G401 (cell line): ENCODE measurements at regions not wholly inside any gene's neighbourhood (a gene's known extent, or its start where the extent isn't known, plus 50 kb on each side); places are given as distances from the start of the nearest gene placed in this dataset.

ENCODE experiments used
- DNase-seq: peaks from one replicate; pipeline ENCODE4 v3.0.0-alpha.2; 2015; ENCODE audit warnings: low spot score
- in situ Hi-C: cut with HindIII; loops from 2 replicates; pipeline ENCODE4 v1.10.0; 2016; ENCODE audit warnings: low sequenced_read_pairs, mixed read lengths

GRCh38 chr2:177114712-177115111 lies 97.9 kb upstream of the HNRNPA3 start:
- no peak for DNase-seq
- in situ Hi-C loops = no loop called here

GRCh38 chr2:177117755-177118154 lies 94.8 kb upstream of the HNRNPA3 start:
- in situ Hi-C loops = no loop called here
- DNase-seq = no peak

GRCh38 chr2:177118636-177119035 lies 94.0 kb upstream of the HNRNPA3 start:
- DNase-seq = peak; percentile 90
- in situ Hi-C loops = no loop called here

- DNase-seq = no peak
- in situ Hi-C loops = no loop called here
Measured at GRCh38 chr2:177119099-177119498, 93.5 kb upstream of the HNRNPA3 start.

GRCh38 chr2:177123048-177123447 lies 89.5 kb upstream of the HNRNPA3 start:
- in situ Hi-C loops = no loop called here
- DNase-seq = no peak

- DNase-seq = no peak
- in situ Hi-C loops = no loop called here
Measured at GRCh38 chr2:177124371-177124770, 88.2 kb upstream of the HNRNPA3 start.

- DNase-seq = no peak
- in situ Hi-C loops = no loop called here
Measured at GRCh38 chr2:177127821-177128220, 84.8 kb upstream of the HNRNPA3 start.

GRCh38 chr2:177129610-177130009 lies 83.0 kb upstream of the HNRNPA3 start:
- in situ Hi-C loops = no loop called here
- DNase-seq = no peak

- DNase-seq = no peak
- in situ Hi-C loops = no loop called here
Measured at GRCh38 chr2:177131858-177132257, 80.7 kb upstream of the HNRNPA3 start.

GRCh38 chr2:177138823-177139222 lies 73.8 kb upstream of the HNRNPA3 start:
- no peak for DNase-seq
- in situ Hi-C loops = no loop called here

GRCh38 chr2:177141866-177142265 lies 70.7 kb upstream of the HNRNPA3 start:
- in situ Hi-C loops = no loop called here

GRCh38 chr2:177143444-177143843 lies 69.2 kb upstream of the HNRNPA3 start:
- in situ Hi-C loops = no loop called here
- DNase-seq = peak; percentile 16

More at GRCh38 chr2:177141866-177142265, 70.7 kb upstream of the HNRNPA3 start:
- DNase-seq = no peak

- peak; percentile 83 for DNase-seq
- in situ Hi-C loops = no loop called here
Measured at GRCh38 chr2:177147093-177147694, 65.4 kb upstream of the HNRNPA3 start.

- in situ Hi-C loops = no loop called here
- DNase-seq = peak; percentile 31
Measured at GRCh38 chr2:177147834-177148445, 64.7 kb upstream of the HNRNPA3 start.

GRCh38 chr2:177148477-177149154 lies 64.0 kb upstream of the HNRNPA3 start:
- in situ Hi-C loops = no loop called here
- peak; percentile 81 for DNase-seq

GRCh38 chr2:177149155-177149503 lies 63.5 kb upstream of the HNRNPA3 start:
- in situ Hi-C loops = no loop called here
- no peak for DNase-seq

GRCh38 chr2:177153805-177154204 lies 58.8 kb upstream of the HNRNPA3 start:
- DNase-seq = no peak
- in situ Hi-C loops = no loop called here

GRCh38 chr2:177154809-177155208 lies 57.8 kb upstream of the HNRNPA3 start:
- in situ Hi-C loops = no loop called here
- DNase-seq = no peak

- in situ Hi-C loops = no loop called here
Measured at GRCh38 chr2:177155631-177156030, 57.0 kb upstream of the HNRNPA3 start.

GRCh38 chr2:177161741-177162460 lies 50.7 kb upstream of the HNRNPA3 start:
- DNase-seq = peak; percentile 69
- in situ Hi-C loops = loop anchor here (10.0 kb wide), 1 partner anchor 173 kb away; no protein-coding TSS in a partner anchor

More at GRCh38 chr2:177155631-177156030, 57.0 kb upstream of the HNRNPA3 start:
- DNase-seq = no peak
